CD14-positive monocyte (primary cell): ENCODE measurements at regions not wholly inside any gene's neighbourhood (a gene's known extent, or its start where the extent isn't known, plus 50 kb on each side); places are given as distances from the start of the nearest gene placed in this dataset.

Source experiments
- DNase-seq, 3 donors: peaks; one replicate each; pipeline ENCODE4 v3.0.0-alpha.2; 2011 to 2022
- H2AFZ ChIP-seq: 2 replicates; pipeline ENCODE4 v1.6.0; 2012; ENCODE audit warnings: mild to moderate bottlenecking, low read depth, low read length, inconsistent platforms; ENCODE audit not compliant: insufficient read depth, poor library complexity, severe bottlenecking
- H3K27ac ChIP-seq, 2 donors: 1 replicate in 1 of 2; 2 replicates in 1 of 2; pipeline ENCODE4 v1.5.1; 2012 to 2013; ENCODE audit warnings: low read length in 2 of 2, control low read depth in 1 of 2, inconsistent platforms in 1 of 2, low read depth in 1 of 2, mild to moderate bottlenecking in 1 of 2
- H3K27me3 ChIP-seq, 2 donors: one replicate each; pipeline versions ENCODE4 v1.6.0 to v1.6.1; 2011 to 2013; ENCODE audit warnings: low read length in 2 of 2; ENCODE audit not compliant: control insufficient read depth in 2 of 2, insufficient read depth in 2 of 2
- H3K36me3 ChIP-seq, 2 donors: replicated peaks in 1 of 2; 1 replicate in 1 of 2; 2 replicates in 1 of 2; pipeline versions ENCODE4 v1.5.1 to v1.6.1; 2012 to 2013; ENCODE audit warnings: low read length in 2 of 2, control low read depth in 1 of 2, inconsistent platforms in 1 of 2, mild to moderate bottlenecking in 1 of 2; ENCODE audit not compliant: insufficient read depth in 2 of 2, control insufficient read depth in 1 of 2
- H3K4me1 ChIP-seq, 2 donors: 1 replicate in 1 of 2; 2 replicates in 1 of 2; pipeline versions ENCODE4 v1.5.1 to v1.6.1; 2012 to 2013; ENCODE audit warnings: low read length in 2 of 2, control low read depth in 1 of 2, inconsistent platforms in 1 of 2, mild to moderate bottlenecking in 1 of 2, moderate library complexity in 1 of 2; ENCODE audit not compliant: insufficient read depth in 2 of 2, control insufficient read depth in 1 of 2
- H3K4me2 ChIP-seq: replicated peaks from 2 replicates; pipeline ENCODE3; 2012; ENCODE audit warnings: low read length, moderate library complexity, mild to moderate bottlenecking; ENCODE audit not compliant: poor library complexity, severe bottlenecking; ENCODE audit errors: extremely low read depth
- H3K4me3 ChIP-seq, 3 experiments: fragments of 200-600 bp in 1 of 3; sonication (generic) in 1 of 3; replicated peaks in 1 of 3; 1 replicate in 2 of 3; 2 replicates in 1 of 3; pipeline ENCODE4 v1.5.1; 2011 to 2013; ENCODE audit warnings: low read length in 3 of 3, mild to moderate bottlenecking in 3 of 3, control low read depth in 2 of 3, low read depth in 2 of 3, inconsistent platforms in 1 of 3, moderate library complexity in 1 of 3
- H3K79me2 ChIP-seq: 2 replicates; pipeline ENCODE4 v1.6.0; 2012; ENCODE audit warnings: mild to moderate bottlenecking, control low read depth, inconsistent platforms, low read length, moderate library complexity; ENCODE audit not compliant: insufficient read depth
- H3K9ac ChIP-seq: 2 replicates; pipeline ENCODE4 v1.6.0; 2017; ENCODE audit warnings: low read length, mild to moderate bottlenecking; ENCODE audit not compliant: insufficient read depth, poor library complexity, severe bottlenecking
- H3K9me3 ChIP-seq, 2 donors: replicated peaks in 1 of 2; 1 replicate in 1 of 2; 2 replicates in 1 of 2; pipeline versions ENCODE4 v1.5.1 to v1.6.1; 2012 to 2013; ENCODE audit warnings: low read length in 2 of 2, control low read depth in 1 of 2; ENCODE audit not compliant: control insufficient read depth in 1 of 2, insufficient read depth in 1 of 2
- H4K20me1 ChIP-seq: 2 replicates; pipeline ENCODE4 v1.6.0; 2012; ENCODE audit warnings: mild to moderate bottlenecking, low read length, control low read depth, moderate library complexity; ENCODE audit not compliant: insufficient read depth
- H3K27ac Mint-ChIP-seq, 7 donors: one replicate each; pipeline ENCODE4 v1.8.0; 2020; ENCODE audit warnings: mild to moderate bottlenecking in 7 of 7, mixed read lengths in 7 of 7, moderate library complexity in 6 of 7, inconsistent platforms in 2 of 7
- H3K27me3 Mint-ChIP-seq, 3 donors: one replicate each; pipeline ENCODE4 v1.8.0; 2021 to 2022; ENCODE audit warnings: low read depth in 3 of 3, mild to moderate bottlenecking in 3 of 3, mixed read lengths in 3 of 3, moderate library complexity in 3 of 3, inconsistent platforms in 1 of 3
- H3K36me3 Mint-ChIP-seq, 2 donors: one replicate each; pipeline ENCODE4 v1.8.0; 2020; ENCODE audit warnings: mixed read lengths in 2 of 2, inconsistent platforms in 1 of 2, mild to moderate bottlenecking in 1 of 2
- H3K4me1 Mint-ChIP-seq: one replicate; pipeline ENCODE4 v1.8.0; 2020; ENCODE audit warnings: mild to moderate bottlenecking, mixed read lengths
- H3K4me3 Mint-ChIP-seq, 2 donors: one replicate each; pipeline ENCODE4 v1.8.0; 2020; ENCODE audit warnings: mild to moderate bottlenecking in 2 of 2, mixed read lengths in 2 of 2, moderate library complexity in 1 of 2
- H3K9me3 Mint-ChIP-seq, 7 donors: one replicate each; pipeline ENCODE4 v1.8.0; 2020 to 2022; ENCODE audit warnings: mixed read lengths in 7 of 7, mild to moderate bottlenecking in 6 of 7, moderate library complexity in 6 of 7, inconsistent platforms in 2 of 7
- WGBS: methylation state at CpG from one replicate; pipeline ENCODE4 v1.1.5; 2013; ENCODE audit warnings: missing lambda C conversion rate; ENCODE audit not compliant: insufficient coverage; 5-methylcytosine and 5-hydroxymethylcytosine counted together
- intact Hi-C, 2 donors: fragments of 100-400 bp; cut with micrococcal nuclease; formaldehyde crosslinking; loops; one replicate each; pipeline versions ENCODE4 v1.15.0 to v1.15.1; 2023
- TF ChIP-seq, protein P1 (sequence below): fragments of 200-600 bp; IDR thresholded peaks from one replicate; pipeline ENCODE4 v1.8.0; 2022; ENCODE audit warnings: antibody characterized with exemption, mild to moderate bottlenecking

- no peak for DNase-seq
- H3K9me3 ChIP-seq, result peaks cover 0 to 2% of the 10 kb centered on the region in 2 donors
- no peaks in the 10 kb centered on the region for H3K27me3 ChIP-seq
- H3K36me3 ChIP-seq, result no peaks in the 10 kb centered on the region
- Mint-ChIP-seq H3K4me3 (no peak overlapping the region), H3K27me3 (peaks cover 0 to 3% (median 0%) of the 10 kb centered on the region in 3 donors), H3K9me3 (peaks cover 0 to 2% (median 0%) of the 10 kb centered on the region in 7 donors), H3K4me1 (no peaks in the 10 kb centered on the region), H3K27ac (no peak overlapping the region), H3K36me3 (no peaks in the 10 kb centered on the region)
- no peak overlapping the region for H3K9ac ChIP-seq
- H3K79me2 ChIP-seq, result no peaks in the 10 kb centered on the region
- H4K20me1 ChIP-seq, result no peaks in the 10 kb centered on the region
- no peak overlapping the region for H3K4me3 ChIP-seq
- no peaks in the 10 kb centered on the region for H3K4me1 ChIP-seq
- H3K27ac ChIP-seq, result no peak overlapping the region
- no CpG with 5 or more reads among the region's 3 CpGs for WGBS
- H2AFZ ChIP-seq, result no peak overlapping the region
- TF ChIP-seq, protein P1, sequence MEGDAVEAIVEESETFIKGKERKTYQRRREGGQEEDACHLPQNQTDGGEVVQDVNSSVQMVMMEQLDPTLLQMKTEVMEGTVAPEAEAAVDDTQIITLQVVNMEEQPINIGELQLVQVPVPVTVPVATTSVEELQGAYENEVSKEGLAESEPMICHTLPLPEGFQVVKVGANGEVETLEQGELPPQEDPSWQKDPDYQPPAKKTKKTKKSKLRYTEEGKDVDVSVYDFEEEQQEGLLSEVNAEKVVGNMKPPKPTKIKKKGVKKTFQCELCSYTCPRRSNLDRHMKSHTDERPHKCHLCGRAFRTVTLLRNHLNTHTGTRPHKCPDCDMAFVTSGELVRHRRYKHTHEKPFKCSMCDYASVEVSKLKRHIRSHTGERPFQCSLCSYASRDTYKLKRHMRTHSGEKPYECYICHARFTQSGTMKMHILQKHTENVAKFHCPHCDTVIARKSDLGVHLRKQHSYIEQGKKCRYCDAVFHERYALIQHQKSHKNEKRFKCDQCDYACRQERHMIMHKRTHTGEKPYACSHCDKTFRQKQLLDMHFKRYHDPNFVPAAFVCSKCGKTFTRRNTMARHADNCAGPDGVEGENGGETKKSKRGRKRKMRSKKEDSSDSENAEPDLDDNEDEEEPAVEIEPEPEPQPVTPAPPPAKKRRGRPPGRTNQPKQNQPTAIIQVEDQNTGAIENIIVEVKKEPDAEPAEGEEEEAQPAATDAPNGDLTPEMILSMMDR, result no peak
- intact Hi-C loops, result no loop called here
- H3K4me2 ChIP-seq, result no peak overlapping the region
Measured at GRCh38 chr10:2054728-2055127, 317.4 kb upstream of the ADARB2 start.

DNA sequence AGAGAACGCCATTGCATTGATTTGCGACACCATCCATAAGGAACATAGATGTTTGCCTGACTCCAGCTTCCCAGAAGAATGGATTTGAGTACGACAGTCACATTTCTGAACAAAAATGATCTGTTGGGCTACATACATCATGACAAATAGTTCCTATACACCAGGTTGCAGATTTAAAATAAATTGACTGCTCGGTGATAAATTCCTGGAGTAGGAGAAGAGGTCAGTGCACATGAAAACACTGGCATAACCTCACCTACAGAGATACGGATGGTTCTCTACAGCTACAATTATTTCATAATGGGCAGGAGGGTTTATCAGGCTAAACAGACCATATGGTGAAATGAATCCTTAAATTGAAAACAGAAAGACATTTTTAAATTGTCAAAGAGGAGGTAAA lies 316.5 kb upstream of the ADARB2 start:
- Mint-ChIP-seq H3K4me3 (no peak overlapping the region), H3K27me3 (peaks cover 0 to 3% (median 0%) of the 10 kb centered on the region in 3 donors), H3K27ac (no peak overlapping the region), H3K4me1 (no peaks in the 10 kb centered on the region), H3K36me3 (no peaks in the 10 kb centered on the region), H3K9me3 (peaks cover 0 to 2% (median 0%) of the 10 kb centered on the region in 7 donors)
- no peak for DNase-seq
- no peak overlapping the region for H3K4me2 ChIP-seq
- H3K79me2 ChIP-seq, result no peaks in the 10 kb centered on the region
- H3K4me3 ChIP-seq, result no peak overlapping the region
- TF ChIP-seq, protein P1, result no peak
- no peaks in the 10 kb centered on the region for H3K27me3 ChIP-seq
- no peaks in the 10 kb centered on the region for H3K36me3 ChIP-seq
- intact Hi-C loops, result no loop called here
- peaks cover 0 to 2% of the 10 kb centered on the region in 2 donors for H3K9me3 ChIP-seq
- H4K20me1 ChIP-seq, result no peaks in the 10 kb centered on the region
- H3K27ac ChIP-seq, result no peak overlapping the region
- H3K4me1 ChIP-seq, result no peaks in the 10 kb centered on the region
- H3K9ac ChIP-seq, result no peak overlapping the region
- H2AFZ ChIP-seq, result no peak overlapping the region
- 79% methylated on average over 3 of the region's 5 CpGs for WGBS
